ENCODE measurements at regions not wholly inside any gene's neighbourhood (a gene's known extent, or its start where the extent isn't known, plus 50 kb on each side); places are given as distances from the start of the nearest gene placed in this dataset.
"Not testable (repeated sequence)": the region's sequence is repeated elsewhere in the genome, so short reads cannot be mapped to it uniquely, and the experiment has no call there.

- CTCF ChIA-PET = interaction anchor here (0.5 to 0.7 kb wide), 3 partner anchors 13 to 674 kb away, joined by 3 to 4 read pairs (median 4); no protein-coding TSS in a partner anchor
- intact Hi-C loops (cut with micrococcal nuclease) = no loop called here
- no peak for DNase-seq (ENCODE audit: unreplicated experiment)
- Mint-ChIP-seq H3K36me3 (ENCODE audit: insufficient read depth, unreplicated experiment) (peaks cover 7% of the 10 kb centered on the region), H3K9me3 (ENCODE audit: unreplicated experiment) (peaks cover 11% of the 10 kb centered on the region), H3K4me3 (ENCODE audit: unreplicated experiment) (no peak overlapping the region), H3K27me3 (ENCODE audit: insufficient read depth, unreplicated experiment) (peaks cover 12% of the 10 kb centered on the region), H3K27ac (ENCODE audit: low read depth, unreplicated experiment) (no peak overlapping the region), H3K4me1 (ENCODE audit: insufficient read depth, unreplicated experiment) (peaks cover under 1% of the 10 kb centered on the region)
- no peak for TF ChIP-seq CTCF (IDR thresholded peaks at IDR 0.05; ENCODE audit: unreplicated experiment)
- BruUV-seq (replicated peaks) = no TSS peak
- POLR2A ChIA-PET = no interaction called here
These were observed 195.8 kb downstream of the SHQ1 start for GRCh38 chr3:72652395-72652794.

GRCh38 chr3:72651498-72651897 is 196.7 kb downstream of the SHQ1 start:
- Mint-ChIP-seq H3K9me3 (ENCODE audit: unreplicated experiment) (peaks cover 11% of the 10 kb centered on the region), H3K4me1 (ENCODE audit: insufficient read depth, unreplicated experiment) (no peaks in the 10 kb centered on the region), H3K27me3 (ENCODE audit: insufficient read depth, unreplicated experiment) (peaks cover 12% of the 10 kb centered on the region), H3K4me3 (ENCODE audit: unreplicated experiment) (no peak overlapping the region), H3K27ac (ENCODE audit: low read depth, unreplicated experiment) (no peak overlapping the region), H3K36me3 (ENCODE audit: insufficient read depth, unreplicated experiment) (peaks cover 7% of the 10 kb centered on the region)
- POLR2A ChIA-PET = no interaction called here
- no peak for TF ChIP-seq CTCF (IDR thresholded peaks at IDR 0.05; ENCODE audit: unreplicated experiment)
- intact Hi-C loops (cut with micrococcal nuclease) = no loop called here
- CTCF ChIA-PET = interaction anchor here (0.7 kb wide), 2 partner anchors 13 to 14 kb away, joined by 3 to 4 read pairs; no protein-coding TSS in a partner anchor
- DNase-seq (ENCODE audit: unreplicated experiment) = no peak
- no TSS peak for BruUV-seq (replicated peaks)

- CTCF ChIA-PET = interaction anchor here (1.2 kb wide), 1 partner anchor 176 kb away, joined by 3 read pairs; no protein-coding TSS in a partner anchor
- intact Hi-C loops (cut with micrococcal nuclease) = no loop called here
- no peak for TF ChIP-seq CTCF (IDR thresholded peaks at IDR 0.05; ENCODE audit: unreplicated experiment)
- Mint-ChIP-seq H3K4me3 (ENCODE audit: unreplicated experiment) (no peak overlapping the region), H3K27me3 (ENCODE audit: insufficient read depth, unreplicated experiment) (peaks cover 12% of the 10 kb centered on the region), H3K36me3 (ENCODE audit: insufficient read depth, unreplicated experiment) (peaks cover 7% of the 10 kb centered on the region), H3K9me3 (ENCODE audit: unreplicated experiment) (peaks cover 2% of the 10 kb centered on the region), H3K27ac (ENCODE audit: low read depth, unreplicated experiment) (no peak overlapping the region), H3K4me1 (ENCODE audit: insufficient read depth, unreplicated experiment) (no peaks in the 10 kb centered on the region)
- POLR2A ChIA-PET = no interaction called here
- DNase-seq (ENCODE audit: unreplicated experiment) = no peak
- BruUV-seq (replicated peaks) = no TSS peak
These were observed 202.0 kb downstream of the SHQ1 start for GRCh38 chr3:72646263-72646662.

- H3K9me3 Mint-ChIP-seq (ENCODE audit: unreplicated experiment); H3K36me3 Mint-ChIP-seq (ENCODE audit: insufficient read depth, unreplicated experiment); H3K4me1 Mint-ChIP-seq (ENCODE audit: insufficient read depth, unreplicated experiment); BruUV-seq (replicated peaks); intact Hi-C loops (cut with micrococcal nuclease); H3K4me3 Mint-ChIP-seq (ENCODE audit: unreplicated experiment); H3K27ac Mint-ChIP-seq (ENCODE audit: low read depth, unreplicated experiment); DNase-seq (ENCODE audit: unreplicated experiment); H3K27me3 Mint-ChIP-seq (ENCODE audit: insufficient read depth, unreplicated experiment): not testable (repeated sequence)
- ChIA-PET POLR2A (interaction anchor here (0.6 kb wide), 1 partner anchor 1059 kb away, joined by 3 read pairs; no protein-coding TSS in a partner anchor), CTCF (interaction anchor here (1.4 kb wide), 1 partner anchor 22 kb away, joined by 6 read pairs; no protein-coding TSS in a partner anchor)
These were observed 204.6 kb downstream of the SHQ1 start for GRCh38 chr3:72643635-72644034.

GRCh38 chr3:72641684-72642083 is 206.6 kb downstream of the SHQ1 start:
- TF ChIP-seq CTCF (IDR thresholded peaks at IDR 0.05; ENCODE audit: unreplicated experiment) = no peak
- CTCF ChIA-PET = no interaction called here
- no peaks in the 10 kb centered on the region for H3K36me3 Mint-ChIP-seq (ENCODE audit: insufficient read depth, unreplicated experiment)

More at GRCh38 chr3:72641684-72642083, 206.6 kb downstream of the SHQ1 start:
- peaks cover 5% of the 10 kb centered on the region for H3K4me1 Mint-ChIP-seq (ENCODE audit: insufficient read depth, unreplicated experiment)
- H3K27ac Mint-ChIP-seq (ENCODE audit: low read depth, unreplicated experiment) = no peak overlapping the region
- intact Hi-C loops (cut with micrococcal nuclease) = no loop called here
- H3K9me3 Mint-ChIP-seq (ENCODE audit: unreplicated experiment) = no peaks in the 10 kb centered on the region
- POLR2A ChIA-PET = no interaction called here
- DNase-seq (ENCODE audit: unreplicated experiment) = no peak
- no TSS peak for BruUV-seq (replicated peaks)
- peaks cover 14% of the 10 kb centered on the region for H3K27me3 Mint-ChIP-seq (ENCODE audit: insufficient read depth, unreplicated experiment)
- H3K4me3 Mint-ChIP-seq (ENCODE audit: unreplicated experiment) = no peak overlapping the region

Data from MCF 10A (cell line).